Heart left ventricle (tissue), 16 donors: ENCODE measurements at regions not wholly inside any gene's neighbourhood (a gene's known extent, or its start where the extent isn't known, plus 50 kb on each side); places are given as distances from the start of the nearest gene placed in this dataset.
"Not testable (repeated sequence)": the region's sequence is repeated elsewhere in the genome, so short reads cannot be mapped to it uniquely, and the experiment has no call there.

Experiments
- ATAC-seq, 4 donors: fragments of 200-7000 bp; cut with Tn5 transposase; one replicate each; pipeline ENCODE4 v1.9.1; 2020 to 2022; ENCODE audit warnings: moderate library complexity in 4 of 4, mild to moderate bottlenecking in 3 of 4, moderate number of reproducible peaks in 1 of 4
- DNase-seq, 5 donors: peaks; one replicate each; pipeline ENCODE4 v3.0.0-alpha.2; 2020
- H3K27ac ChIP-seq, 12 donors: fragments of 200-600 bp; sonication (generic) in 4 of 12; one replicate each; pipeline versions ENCODE4 v1.5.0 to v1.8.0; 2016 to 2022; ENCODE audit warnings: mild to moderate bottlenecking in 2 of 12
- H3K27me3 ChIP-seq, 9 donors: fragments of 200-600 bp; sonication (generic) in 2 of 9; one replicate each; pipeline versions ENCODE4 v1.5.1 to v1.8.0; 2016 to 2022; ENCODE audit warnings: mild to moderate bottlenecking in 3 of 9
- H3K36me3 ChIP-seq, 9 donors: fragments of 200-600 bp; sonication (generic) in 2 of 9; one replicate each; pipeline versions ENCODE4 v1.5.0 to v1.8.0; 2018 to 2022; ENCODE audit warnings: mild to moderate bottlenecking in 2 of 9
- H3K4me1 ChIP-seq, 12 donors: fragments of 200-600 bp; sonication (generic) in 4 of 12; one replicate each; pipeline versions ENCODE4 v1.5.0 to v1.8.0; 2016 to 2022; ENCODE audit warnings: mild to moderate bottlenecking in 3 of 12
- H3K4me3 ChIP-seq, 12 donors: fragments of 200-600 bp; sonication (generic) in 4 of 12; one replicate each; pipeline versions ENCODE4 v1.5.0 to v1.8.0; 2017 to 2022; ENCODE audit warnings: mild to moderate bottlenecking in 9 of 12, moderate library complexity in 4 of 12
- H3K9me3 ChIP-seq, 12 donors: fragments of 200-600 bp; sonication (generic) in 4 of 12; one replicate each; pipeline versions ENCODE4 v1.5.0 to v1.8.0; 2016 to 2022; ENCODE audit warnings: mild to moderate bottlenecking in 1 of 12
- CTCF ChIP-seq, 12 donors: fragments of 200-600 bp; sonication (generic) in 4 of 12; IDR thresholded peaks; one replicate each; pipeline versions ENCODE4 v1.5.0 to v1.8.0; 2018 to 2022; ENCODE audit warnings: antibody characterized with exemption in 12 of 12, mild to moderate bottlenecking in 5 of 12
- POLR2A ChIP-seq, 2 donors: fragments of 450-650 bp; IDR thresholded peaks; one replicate each; pipeline ENCODE4 v1.6.1; 2017; ENCODE audit warnings: antibody characterized with exemption in 2 of 2, mild to moderate bottlenecking in 2 of 2, moderate library complexity in 2 of 2
- WGBS, 4 donors: extraction: QIAGEN DNeasy Blood & Tissue Kit in 2 of 4; methylation state at CpG; one replicate each; pipeline versions ENCODE4 v1.1.5 to v1.1.7; 2013 to 2018; 5-methylcytosine and 5-hydroxymethylcytosine counted together
- intact Hi-C, 10 donors: fragments of 100-400 bp; cut with DNase I; formaldehyde crosslinking; loops; one replicate each; pipeline versions ENCODE4 v1.11.1 to v1.14.2; 2022
- donor health status: ischemic (EF 13 %, LVEDD 7.1; RV severe dilation, severe dysfunction).
- donor health status: healthy with polysubstance abuse.
- donor health status: DM: no; HTN: yes; CAD: no.
- donor health status: DM: no; HTN: no; CAD: no.
- donor health status: ischemic (EF 25% LVEDD 6.9; RV normal size, moderate dysfunction).
- donor health status: ischemic (EF 25% LVEDD 5.7; RV mildly dilated, moderate dysfunction).
- donor health status: healthy.
- donor health status: DM: yes; HTN: yes; CAD: no.
- donor health status: ischemic (EF 35%, LVEDD 5.7; RV mildly dilated, moderate dysfunction).
- donor health status: nonischemic (EF 11% LVEDD 7.7; RV severe dilation, severe dysfunction).
- donor health status: DM: yes; HTN: yes; CAD: no.
- donor health status: PGD.
- donor health status: ischemic (EF 29% LVEDD 5.4; RV normal size, mild dysfunction).
- donor health status: nonischemic (EF 23%, LVEDD 6.1; RV moderate dilation, normal function).

GRCh38 chr15:59896663-59897074, 107.4 kb upstream of the FOXB1 start:
- intact Hi-C loops = no loop called here
- WGBS, 4 donors = 61 to 66% (median 64%) methylated on average over 5 of the region's 5 CpGs
- TF ChIP-seq POLR2A (IDR thresholded peaks at IDR 0.05) = no peak
- no peak for TF ChIP-seq CTCF (IDR thresholded peaks at IDR 0.05)
- Histone ChIP-seq H3K9me3 (no peaks in the 10 kb centered on the region), H3K27ac (no peak overlapping the region), H3K4me3 (no peak overlapping the region), H3K4me1 (no peaks in the 10 kb centered on the region), H3K27me3 (peaks cover 0 to 25% (median 4%) of the 10 kb centered on the region in 9 donors), H3K36me3 (no peaks in the 10 kb centered on the region)
- DNase-seq (no peak), ATAC-seq (no peak)

- H3K36me3 ChIP-seq = no peaks in the 10 kb centered on the region
- no peak for ATAC-seq
These were observed 109.3 kb upstream of the FOXB1 start for GRCh38 chr15:59894835-59895234.

GRCh38 chr15:59892985-59893384, 111.1 kb upstream of the FOXB1 start:
- Histone ChIP-seq H3K4me3 (no peak overlapping the region), H3K27me3 (peaks cover 0 to 19% (median 0%) of the 10 kb centered on the region in 9 donors)
- ATAC-seq = no peak

More at GRCh38 chr15:59894835-59895234, 109.3 kb upstream of the FOXB1 start:
- no peaks in the 10 kb centered on the region for H3K4me1 ChIP-seq
- H3K27ac ChIP-seq = no peak overlapping the region
- H3K27me3 ChIP-seq = peaks cover 0 to 19% (median 0%) of the 10 kb centered on the region in 9 donors
- 59 to 77% (median 68%) methylated on average over 1 of the region's 1 CpG for WGBS, 4 donors
- no peak for TF ChIP-seq CTCF (IDR thresholded peaks at IDR 0.05)
- TF ChIP-seq POLR2A (IDR thresholded peaks at IDR 0.05) = no peak
- H3K4me3 ChIP-seq = no peak overlapping the region
- no peak for DNase-seq
- H3K9me3 ChIP-seq = no peaks in the 10 kb centered on the region
- intact Hi-C loops = no loop called here

GRCh38 chr15:59887870-59888269, 116.2 kb upstream of the FOXB1 start:
- H3K9me3 ChIP-seq, DNase-seq, H3K4me3 ChIP-seq, intact Hi-C loops, H3K27ac ChIP-seq, H3K36me3 ChIP-seq, ATAC-seq, H3K4me1 ChIP-seq: not testable (repeated sequence)
- 79 to 89% (median 84%) methylated on average over 1 of the region's 1 CpG for WGBS, 4 donors
- peaks cover 0 to 29% (median 0%) of the 10 kb centered on the region in 9 donors for H3K27me3 ChIP-seq

More at GRCh38 chr15:59892985-59893384, 111.1 kb upstream of the FOXB1 start:
- Histone ChIP-seq H3K9me3 (peaks cover 0 to 4% (median 0%) of the 10 kb centered on the region in 12 donors), H3K4me1 (no peaks in the 10 kb centered on the region), H3K27ac (no peak overlapping the region), H3K36me3 (no peaks in the 10 kb centered on the region)
- DNase-seq = no peak
- no peak for TF ChIP-seq POLR2A (IDR thresholded peaks at IDR 0.05)
- intact Hi-C loops = no loop called here
- 21 to 47% (median 28%) methylated on average over 1 of the region's 1 CpG for WGBS, 4 donors

GRCh38 chr15:59887211-59887610, 116.9 kb upstream of the FOXB1 start:
- Histone ChIP-seq H3K27me3 (peaks cover 0 to 30% (median 0%) of the 10 kb centered on the region in 9 donors), H3K27ac (no peak overlapping the region), H3K36me3 (no peaks in the 10 kb centered on the region), H3K4me1 (no peaks in the 10 kb centered on the region), H3K4me3 (no peak overlapping the region), H3K9me3 (peaks cover 0 to 4% (median 0%) of the 10 kb centered on the region in 12 donors)
- ATAC-seq (no peak), DNase-seq (no peak)
- 53 to 63% (median 61%) methylated on average over 4 of the region's 4 CpGs for WGBS, 4 donors
- TF ChIP-seq POLR2A (IDR thresholded peaks at IDR 0.05) (no peak), CTCF (IDR thresholded peaks at IDR 0.05) (no peak)
- intact Hi-C loops = no loop called here
